ENCODE measurements at regions not wholly inside any gene's neighbourhood (a gene's known extent, or its start where the extent isn't known, plus 50 kb on each side); places are given as distances from the start of the nearest gene placed in this dataset.

DNA sequence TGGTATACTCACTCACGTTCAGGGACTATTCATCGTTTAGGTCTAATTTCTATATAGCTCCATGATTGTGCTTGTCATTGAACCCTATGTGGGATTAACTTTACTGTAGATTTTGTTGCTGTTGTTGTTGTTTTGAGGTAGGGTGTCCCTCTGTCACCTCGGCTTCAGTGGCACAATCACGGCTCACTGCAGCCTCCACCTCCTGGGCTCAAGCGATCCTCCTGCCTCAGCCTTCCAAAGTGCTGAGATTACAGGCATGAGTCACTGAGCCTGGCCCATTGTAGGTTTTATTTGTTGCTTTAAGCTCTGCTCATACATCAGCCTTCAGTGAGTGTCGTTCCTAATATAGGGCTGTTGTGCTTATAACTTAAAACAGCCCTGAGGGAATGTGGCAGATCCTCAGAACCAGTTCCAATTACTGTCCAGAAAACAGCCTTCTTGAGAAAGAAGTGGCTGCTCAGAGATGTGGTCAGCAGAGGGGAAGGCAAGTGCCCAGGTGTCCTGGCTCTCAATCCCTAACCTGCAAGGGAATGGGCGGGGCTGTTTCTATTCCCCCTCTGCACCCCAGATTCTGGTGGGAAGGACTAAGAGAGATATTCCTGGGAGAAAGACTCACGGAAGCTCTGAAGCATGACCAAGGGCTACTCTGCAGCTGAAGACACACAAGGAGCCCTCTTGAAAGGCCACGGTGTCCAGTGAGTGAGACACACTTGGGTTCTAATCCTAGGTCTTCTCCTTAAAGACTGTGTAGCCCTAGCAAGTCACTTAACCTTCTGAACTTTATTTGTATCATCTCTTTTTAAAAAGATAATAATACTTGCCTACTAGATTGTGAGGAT is 79.6 kb upstream of the LCLAT1 start:
- TF ChIP-seq SP2 (tag by site-specific recombination; IDR thresholded peaks at IDR 0.05): no peak
- no peak for TF ChIP-seq ZNF280C (tag by site-specific recombination; IDR thresholded peaks at IDR 0.05)
- no peak for TF ChIP-seq ZNF132 (tag by site-specific recombination; IDR thresholded peaks at IDR 0.05; ENCODE audit: borderline replicate concordance)
- TF ChIP-seq ZNF639 (tag by site-specific recombination; IDR thresholded peaks at IDR 0.05): no peak
- TF ChIP-seq TRIM28 (IDR thresholded peaks at IDR 0.05; ENCODE audit: borderline replicate concordance, low read length): no peak

Data from HEK293 (cell line).